ENCODE measurements at regions not wholly inside any gene's neighbourhood (a gene's known extent, or its start where the extent isn't known, plus 50 kb on each side); places are given as distances from the start of the nearest gene placed in this dataset.
"Not testable (repeated sequence)": the region's sequence is repeated elsewhere in the genome, so short reads cannot be mapped to it uniquely, and the experiment has no call there.

GRCh38 chr3:106962993-106963392, 414.2 kb upstream of the CCDC54 start:
- DNase-seq: no peak

GRCh38 chr3:106963442-106963841, 413.8 kb upstream of the CCDC54 start:
- no peak for DNase-seq

- DNase-seq: no peak
Measured at GRCh38 chr3:106965307-106965706, 411.9 kb upstream of the CCDC54 start.

- no peak for DNase-seq
Measured at GRCh38 chr3:106969596-106969995, 407.6 kb upstream of the CCDC54 start.

- DNase-seq: no peak
Measured at GRCh38 chr3:106981392-106981791, 395.8 kb upstream of the CCDC54 start.

- no peak for DNase-seq
Measured at GRCh38 chr3:106985721-106986120, 391.5 kb upstream of the CCDC54 start.

GRCh38 chr3:106998841-106999682, 378.2 kb upstream of the CCDC54 start:
- peak; percentile 6 to 35 for DNase-seq

GRCh38 chr3:107001635-107002034, 375.6 kb upstream of the CCDC54 start:
- DNase-seq: no peak

- DNase-seq: not testable (repeated sequence)
Measured at GRCh38 chr3:107005352-107005751, 371.9 kb upstream of the CCDC54 start.

- no peak for DNase-seq
Measured at GRCh38 chr3:107008213-107008612, 369.0 kb upstream of the CCDC54 start.

- DNase-seq: no peak
Measured at GRCh38 chr3:107013641-107014040, 363.6 kb upstream of the CCDC54 start.

GRCh38 chr3:107024551-107025026, 352.6 kb upstream of the CCDC54 start:
- DNase-seq: no peak

GRCh38 chr3:107025961-107026360, 351.3 kb upstream of the CCDC54 start:
- no peak for DNase-seq

GRCh38 chr3:107028086-107028485, 349.2 kb upstream of the CCDC54 start:
- DNase-seq: no peak

GRCh38 chr3:107028626-107029025, 348.6 kb upstream of the CCDC54 start:
- no peak for DNase-seq

GRCh38 chr3:107032111-107032510, 345.1 kb upstream of the CCDC54 start:
- DNase-seq: no peak

- no peak for DNase-seq
Measured at GRCh38 chr3:107034142-107034541, 343.1 kb upstream of the CCDC54 start.

- no peak for DNase-seq
Measured at GRCh38 chr3:107035176-107035575, 342.1 kb upstream of the CCDC54 start.

GRCh38 chr3:107044677-107045076, 332.6 kb upstream of the CCDC54 start:
- no peak for DNase-seq

GRCh38 chr3:107045791-107046190, 331.4 kb upstream of the CCDC54 start:
- DNase-seq: no peak

- no peak for DNase-seq
Measured at GRCh38 chr3:107055181-107055942, 321.9 kb upstream of the CCDC54 start.

- no peak for DNase-seq
Measured at GRCh38 chr3:107061466-107061865, 315.8 kb upstream of the CCDC54 start.

- DNase-seq: no peak
Measured at GRCh38 chr3:107062310-107062709, 314.9 kb upstream of the CCDC54 start.

GRCh38 chr3:107062787-107063186, 314.5 kb upstream of the CCDC54 start:
- no peak for DNase-seq

Measured in CD4-positive, alpha-beta T cell treated with Interleukin-1 beta for 1 hour (primary cell).